Endometrial microvascular endothelial cells (primary cell): ENCODE measurements at regions not wholly inside any gene's neighbourhood (a gene's known extent, or its start where the extent isn't known, plus 50 kb on each side); places are given as distances from the start of the nearest gene placed in this dataset.

Experiments
- in situ Hi-C: cut with HindIII; loops from 2 replicates; pipeline ENCODE4 v1.10.0; 2017; ENCODE audit warnings: low sequenced_read_pairs, low pct_unique_long_range_greater_than_20kb; ENCODE audit errors: inconsistent ontology term

GRCh38 chr5:68404246-68404645 is 188.7 kb downstream of the PIK3R1 start:
- in situ Hi-C loops = no loop called here

- in situ Hi-C loops = no loop called here
Observed at GRCh38 chr5:68405026-68405684, 189.6 kb downstream of the PIK3R1 start.

GRCh38 chr5:68405784-68406743 is 190.5 kb downstream of the PIK3R1 start:
- in situ Hi-C loops = no loop called here

GRCh38 chr5:68406767-68407241 is 191.2 kb downstream of the PIK3R1 start:
- in situ Hi-C loops = no loop called here

- in situ Hi-C loops = no loop called here
Observed at GRCh38 chr5:68407311-68408239, 192.0 kb downstream of the PIK3R1 start.

GRCh38 chr5:68408345-68408871 is 192.9 kb downstream of the PIK3R1 start:
- in situ Hi-C loops = no loop called here

- in situ Hi-C loops = no loop called here
Observed at GRCh38 chr5:68409259-68409658, 193.7 kb downstream of the PIK3R1 start.

- in situ Hi-C loops = no loop called here
Observed at GRCh38 chr5:68411161-68411560, 195.6 kb downstream of the PIK3R1 start.

- in situ Hi-C loops = no loop called here
Observed at GRCh38 chr5:68415177-68416085, 199.9 kb downstream of the PIK3R1 start.

- in situ Hi-C loops = no loop called here
Observed at GRCh38 chr5:68416714-68417113, 201.2 kb downstream of the PIK3R1 start.

- in situ Hi-C loops = no loop called here
Observed at GRCh38 chr5:68418201-68418600, 202.6 kb downstream of the PIK3R1 start.

GRCh38 chr5:68418680-68419079 is 203.1 kb downstream of the PIK3R1 start:
- in situ Hi-C loops = no loop called here

GRCh38 chr5:68419081-68419636 is 203.6 kb downstream of the PIK3R1 start:
- in situ Hi-C loops = no loop called here

GRCh38 chr5:68419637-68420452 is 204.3 kb downstream of the PIK3R1 start:
- in situ Hi-C loops = no loop called here

GRCh38 chr5:68420476-68421344 is 205.2 kb downstream of the PIK3R1 start:
- in situ Hi-C loops = no loop called here
